GM18870 (cell line): ENCODE measurements at regions not wholly inside any gene's neighbourhood (a gene's known extent, or its start where the extent isn't known, plus 50 kb on each side); places are given as distances from the start of the nearest gene placed in this dataset.

ENCODE experiments used
- ATAC-seq: cut with Tn5 transposase; IDR thresholded peaks from one replicate; pipeline ENCODE4 v1.9.1; 2021; ENCODE audit warnings: moderate library complexity; ENCODE audit not compliant: unreplicated experiment

GRCh38 chr2:129135017-129135416, 816.3 kb upstream of the HS6ST1 start:
- no peak for ATAC-seq

- no peak for ATAC-seq
Measured at GRCh38 chr2:129139380-129139779, 820.7 kb upstream of the HS6ST1 start.

- ATAC-seq: no peak
Measured at GRCh38 chr2:129142465-129142864, 823.8 kb upstream of the HS6ST1 start.

GRCh38 chr2:129144082-129144791, 825.6 kb upstream of the HS6ST1 start:
- no peak for ATAC-seq

- ATAC-seq: no peak
Measured at GRCh38 chr2:129152514-129152913, 827.0 kb upstream of the RAB6C start.

- ATAC-seq: no peak
Measured at GRCh38 chr2:129160879-129161278, 818.6 kb upstream of the RAB6C start.

GRCh38 chr2:129164220-129164949, 815.1 kb upstream of the RAB6C start:
- ATAC-seq: no peak

GRCh38 chr2:129165006-129165405, 814.5 kb upstream of the RAB6C start:
- ATAC-seq: no peak

- no peak for ATAC-seq
Measured at GRCh38 chr2:129167456-129167855, 812.0 kb upstream of the RAB6C start.

- ATAC-seq: no peak
Measured at GRCh38 chr2:129170570-129170969, 808.9 kb upstream of the RAB6C start.

GRCh38 chr2:129174143-129174542, 805.3 kb upstream of the RAB6C start:
- no peak for ATAC-seq

GRCh38 chr2:129175051-129175450, 804.4 kb upstream of the RAB6C start:
- no peak for ATAC-seq

- no peak for ATAC-seq
Measured at GRCh38 chr2:129176375-129176774, 803.1 kb upstream of the RAB6C start.

- ATAC-seq: no peak
Measured at GRCh38 chr2:129178356-129178755, 801.1 kb upstream of the RAB6C start.

GRCh38 chr2:129179199-129179598, 800.3 kb upstream of the RAB6C start:
- no peak for ATAC-seq

GRCh38 chr2:129180124-129180716, 799.2 kb upstream of the RAB6C start:
- no peak for ATAC-seq

- ATAC-seq: no peak
Measured at GRCh38 chr2:129181433-129181832, 798.0 kb upstream of the RAB6C start.

GRCh38 chr2:129181963-129182362, 797.5 kb upstream of the RAB6C start:
- no peak for ATAC-seq

- ATAC-seq: no peak
Measured at GRCh38 chr2:129187343-129187742, 792.1 kb upstream of the RAB6C start.

- ATAC-seq: no peak
Measured at GRCh38 chr2:129188451-129188850, 791.0 kb upstream of the RAB6C start.

GRCh38 chr2:129189617-129190319, 789.7 kb upstream of the RAB6C start:
- no peak for ATAC-seq

GRCh38 chr2:129190494-129190893, 789.0 kb upstream of the RAB6C start:
- no peak for ATAC-seq
